Endothelial cell of umbilical vein (primary cell): ENCODE measurements at regions not wholly inside any gene's neighbourhood (a gene's known extent, or its start where the extent isn't known, plus 50 kb on each side); places are given as distances from the start of the nearest gene placed in this dataset.

Source experiments
- BruUV-seq: library from RNA; stranded (reverse); fragments of 400-500 nt; replicated peaks from 2 replicates; lab custom pipeline; 2021; lab: Mats Ljungman, UMichigan
- CTCF ChIA-PET: fragments of 300-600, 350-600 bp; sonication (Branson Sonifier 250); formaldehyde crosslinking; loops from one replicate; lab custom pipeline; 2021; ENCODE audit warnings: antibody characterized with exemption, inconsistent platforms; lab: Charles Lee
- POLR2A ChIA-PET: fragments of 300-600, 350-600 bp; sonication (Branson Sonifier 250); formaldehyde crosslinking; loops from one replicate; lab custom pipeline; 2021; ENCODE audit warnings: antibody characterized with exemption, inconsistent platforms; lab: Charles Lee
- DNase-seq: peaks from one replicate; pipeline ENCODE4 v3.0.0-alpha.2; 2011; ENCODE audit warnings: low read depth, low spot score
- FAIRE-seq: peaks from 2 replicates; lab custom pipeline; 2011; peaks lifted over from hg19 to GRCh38; lab: Jason Lieb, UNC
- H2AFZ ChIP-seq: 2 replicates; pipeline ENCODE4 v1.6.0; 2012; ENCODE audit warnings: low read depth, low read length, control low read depth, inconsistent platforms
- H3K27ac ChIP-seq: 2 replicates; pipeline ENCODE4 v1.5.1; 2011; ENCODE audit warnings: low read depth, mild to moderate bottlenecking, control low read depth, low read length, moderate library complexity; ENCODE audit not compliant: insufficient read depth
- H3K27me3 ChIP-seq, 2 experiments: 2 replicates each; pipeline versions ENCODE4 v1.6.0 to v1.6.1; 2011; ENCODE audit warnings: low read length in 2 of 2, mixed read lengths in 1 of 2; ENCODE audit not compliant: control insufficient read depth in 2 of 2, insufficient read depth in 2 of 2
- H3K36me3 ChIP-seq, 2 experiments: 2 replicates in 1 of 2; 3 replicates in 1 of 2; pipeline ENCODE4 v1.5.1; 2011; ENCODE audit warnings: low read length in 2 of 2, mild to moderate bottlenecking in 1 of 2, moderate library complexity in 1 of 2; ENCODE audit not compliant: control insufficient read depth in 2 of 2, insufficient read depth in 2 of 2; ENCODE audit errors: extremely low read depth in 1 of 2
- H3K4me1 ChIP-seq: 3 replicates; pipeline ENCODE4 v1.5.1; 2011; ENCODE audit warnings: mild to moderate bottlenecking, low read length; ENCODE audit not compliant: control insufficient read depth, insufficient read depth; ENCODE audit errors: extremely low read depth
- H3K4me2 ChIP-seq: 2 replicates; pipeline ENCODE4 v1.6.1; 2011; ENCODE audit warnings: low read length, control low read depth, mixed read lengths; ENCODE audit not compliant: insufficient read depth
- H3K4me3 ChIP-seq, 3 experiments: fragments of 200-600 bp in 1 of 3; sonication (generic), shearing (Covaris generic) in 1 of 3; replicated peaks in 1 of 3; 2 replicates each; pipeline ENCODE4 v1.5.1; 2011 to 2016; ENCODE audit warnings: control low read depth in 3 of 3, low read length in 3 of 3, mild to moderate bottlenecking in 2 of 3, inconsistent platforms in 1 of 3, low read depth in 1 of 3, moderate library complexity in 1 of 3; ENCODE audit not compliant: insufficient read depth in 1 of 3
- H3K79me2 ChIP-seq: 2 replicates; pipeline ENCODE4 v1.6.0; 2012; ENCODE audit warnings: low read length, inconsistent platforms; ENCODE audit not compliant: control insufficient read depth, insufficient read depth
- H3K9ac ChIP-seq: replicated peaks from 2 replicates; pipeline ENCODE3; 2011; ENCODE audit warnings: low read length, control low read depth; ENCODE audit not compliant: insufficient read depth; ENCODE audit errors: extremely low read depth
- H3K9me1 ChIP-seq: replicated peaks from 3 replicates; pipeline ENCODE4 v1.6.0; 2011; ENCODE audit warnings: mild to moderate bottlenecking, low read length; ENCODE audit not compliant: control insufficient read depth, insufficient read depth; ENCODE audit errors: extremely low read depth
- H3K9me3 ChIP-seq: replicated peaks from 2 replicates; pipeline ENCODE4 v1.5.1; 2012; ENCODE audit warnings: low read length, inconsistent platforms; ENCODE audit not compliant: control insufficient read depth, insufficient read depth
- H4K20me1 ChIP-seq: replicated peaks from 2 replicates; pipeline ENCODE3; 2011; ENCODE audit warnings: mild to moderate bottlenecking, low read length; ENCODE audit not compliant: control insufficient read depth, insufficient read depth; ENCODE audit errors: extremely low read depth
- EZH2 ChIP-seq: IDR thresholded peaks from 2 replicates; pipeline ENCODE4 v1.6.1; 2012; ENCODE audit warnings: borderline replicate concordance, low read depth, mild to moderate bottlenecking, moderate library complexity, low read length, inconsistent platforms; ENCODE audit not compliant: severe bottlenecking
- FOS ChIP-seq: IDR thresholded peaks from 2 replicates; pipeline ENCODE4 v1.6.1; 2011; ENCODE audit warnings: mild to moderate bottlenecking, low read length, moderate library complexity, borderline replicate concordance; ENCODE audit not compliant: insufficient read depth
- GATA2 ChIP-seq: IDR thresholded peaks from 2 replicates; pipeline ENCODE4 v1.7.0; 2011; ENCODE audit warnings: low read depth, mild to moderate bottlenecking, moderate library complexity, mixed read lengths, low read length; ENCODE audit not compliant: insufficient read length, insufficient read depth
- JUN ChIP-seq: IDR thresholded peaks from 2 replicates; pipeline ENCODE4 v1.6.1; 2011; ENCODE audit warnings: borderline replicate concordance, low read depth; ENCODE audit not compliant: insufficient read length, insufficient read depth
- MAX ChIP-seq: IDR thresholded peaks from 2 replicates; pipeline ENCODE4 v1.6.1; 2011; ENCODE audit not compliant: insufficient read depth, insufficient read length
- MYC ChIP-seq: IDR thresholded peaks from one replicate; pipeline ENCODE4 v1.6.1; 2011; ENCODE audit warnings: mild to moderate bottlenecking, low read depth, low read length
- POLR2A ChIP-seq: IDR thresholded peaks from 2 replicates; pipeline ENCODE4 v1.6.1; 2012; ENCODE audit warnings: low read depth, mild to moderate bottlenecking, control low read depth, low read length
- POLR2AphosphoS5 ChIP-seq: IDR thresholded peaks from 2 replicates; pipeline ENCODE4 v1.6.1; 2012; ENCODE audit warnings: low read depth, mild to moderate bottlenecking, control low read depth, low read length, moderate library complexity; ENCODE audit not compliant: insufficient read depth
- dilution Hi-C: fragments of 300-500 bp; cut with MboI; formaldehyde crosslinking; loops from one replicate; pipeline ENCODE4 v1.15.0; 2019; ENCODE audit warnings: low sequenced_read_pairs; ENCODE audit not compliant: extremely low pct_ligation_motif_present
- intact Hi-C: fragments of 100-400 bp; cut with micrococcal nuclease; formaldehyde crosslinking; loops from one replicate; pipeline ENCODE4 v1.10.0; 2022

- no peaks in the 10 kb centered on the region for H3K9me3 ChIP-seq
- no peaks in the 10 kb centered on the region for H3K79me2 ChIP-seq
- H3K4me1 ChIP-seq: no peaks in the 10 kb centered on the region
- no peak for FAIRE-seq
- H4K20me1 ChIP-seq: no peaks in the 10 kb centered on the region
- H3K27ac ChIP-seq: no peak overlapping the region
- H3K9ac ChIP-seq: no peak overlapping the region
- intact Hi-C loops: no loop called here
- no peaks in the 10 kb centered on the region for H3K27me3 ChIP-seq
- POLR2A ChIA-PET: no interaction called here
- TF ChIP-seq MAX: no peak
- TF ChIP-seq EZH2: no peak
- TF ChIP-seq MYC: no peak
- H3K36me3 ChIP-seq: no peaks in the 10 kb centered on the region
- no peak for DNase-seq
- BruUV-seq: no TSS peak
- no peak overlapping the region for H3K4me3 ChIP-seq
- no peak overlapping the region for H2AFZ ChIP-seq
- no peaks in the 10 kb centered on the region for H3K9me1 ChIP-seq
- dilution Hi-C loops: no loop called here
- CTCF ChIA-PET: no interaction called here
- no peak overlapping the region for H3K4me2 ChIP-seq
Measured at GRCh38 chr6:93123585-93123984, 295.8 kb downstream of the EPHA7 start.

- Histone ChIP-seq H3K27me3 (no peaks in the 10 kb centered on the region), H3K36me3 (no peaks in the 10 kb centered on the region), H2AFZ (no peak overlapping the region), H3K9me3 (no peaks in the 10 kb centered on the region), H3K4me3 (no peak overlapping the region), H3K79me2 (no peaks in the 10 kb centered on the region), H4K20me1 (no peaks in the 10 kb centered on the region), H3K4me1 (no peaks in the 10 kb centered on the region), H3K27ac (no peak overlapping the region), H3K4me2 (no peak overlapping the region), H3K9me1 (no peaks in the 10 kb centered on the region), H3K9ac (no peak overlapping the region)
- dilution Hi-C loops (no loop called here), intact Hi-C loops (no loop called here)
- TF ChIP-seq MYC (no peak), POLR2A (no peak), GATA2 (no peak), EZH2 (no peak), FOS (no peak), MAX (no peak), JUN (no peak), POLR2AphosphoS5 (no peak)
- DNase-seq: no peak
- FAIRE-seq: no peak
- ChIA-PET CTCF (no interaction called here), POLR2A (no interaction called here)
- no TSS peak for BruUV-seq
Measured at GRCh38 chr6:93120154-93120742, 299.1 kb downstream of the EPHA7 start.
